Common myeloid progenitor, CD34-positive (primary cell): ENCODE measurements at regions not wholly inside any gene's neighbourhood (a gene's known extent, or its start where the extent isn't known, plus 50 kb on each side); places are given as distances from the start of the nearest gene placed in this dataset.

Source experiments
- CTCF ChIA-PET: fragments of 350-600 bp; sonication (Branson Sonifier 250); formaldehyde crosslinking; loops from one replicate; lab custom pipeline; 2021; ENCODE audit warnings: antibody characterized with exemption; lab: Charles Lee
- POLR2A ChIA-PET: fragments of 350-600 bp; sonication (Branson Sonifier 250); formaldehyde crosslinking; loops from one replicate; lab custom pipeline; 2021; ENCODE audit warnings: antibody characterized with exemption; lab: Charles Lee
- DNase-seq, 3 donors: peaks; one replicate each; pipeline versions ENCODE4 v3.0.0 to v3.0.0-alpha.2; 2013
- H3K27ac ChIP-seq, 2 experiments: 1 replicate in 1 of 2; 2 replicates in 1 of 2; pipeline ENCODE4 v1.7.0; 2013; ENCODE audit warnings: inconsistent platforms in 2 of 2, low read length in 2 of 2, mild to moderate bottlenecking in 2 of 2, low read depth in 1 of 2, moderate library complexity in 1 of 2; ENCODE audit not compliant: severe bottlenecking in 2 of 2, insufficient read depth in 1 of 2, poor library complexity in 1 of 2
- H3K27me3 ChIP-seq, 5 experiments: replicated peaks in 2 of 5; 1 replicate in 3 of 5; 2 replicates in 2 of 5; pipeline versions ENCODE4 v1.6.1 to v1.7.0; 2013; ENCODE audit warnings: low read length in 4 of 5, mild to moderate bottlenecking in 2 of 5, moderate library complexity in 2 of 5, inconsistent platforms in 1 of 5; ENCODE audit not compliant: insufficient read depth in 5 of 5, control insufficient read depth in 4 of 5
- H3K36me3 ChIP-seq, 4 experiments: 1 replicate in 2 of 4; 2 replicates in 2 of 4; pipeline versions ENCODE4 v1.6.1 to v1.7.0; 2013; ENCODE audit warnings: low read length in 3 of 4, control low read depth in 1 of 4, mild to moderate bottlenecking in 1 of 4; ENCODE audit not compliant: control insufficient read depth in 4 of 4, insufficient read depth in 4 of 4
- H3K4me1 ChIP-seq, 4 experiments: 1 replicate in 3 of 4; 2 replicates in 1 of 4; pipeline versions ENCODE4 v1.6.1 to v1.7.1; 2013; ENCODE audit warnings: low read length in 3 of 4, mild to moderate bottlenecking in 3 of 4, control low read depth in 1 of 4, inconsistent platforms in 1 of 4, moderate library complexity in 1 of 4; ENCODE audit not compliant: control insufficient read depth in 4 of 4, insufficient read depth in 4 of 4; ENCODE audit errors: control extremely low read depth in 1 of 4
- H3K4me3 ChIP-seq, 7 experiments: 1 replicate in 4 of 7; 2 replicates in 3 of 7; pipeline versions ENCODE4 v1.5.1 to v1.7.0; 2013; ENCODE audit warnings: mild to moderate bottlenecking in 7 of 7, low read length in 6 of 7, moderate library complexity in 6 of 7, inconsistent platforms in 2 of 7, low read depth in 2 of 7, control low read depth in 1 of 7; ENCODE audit not compliant: insufficient read depth in 4 of 7, control insufficient read depth in 1 of 7; ENCODE audit errors: extremely low read depth in 1 of 7
- H3K9me3 ChIP-seq, 5 experiments: 1 replicate in 4 of 5; 2 replicates in 1 of 5; pipeline versions ENCODE4 v1.6.1 to v1.7.1; 2013; ENCODE audit warnings: low read length in 4 of 5, mild to moderate bottlenecking in 2 of 5, inconsistent platforms in 1 of 5, low read depth in 1 of 5, moderate library complexity in 1 of 5; ENCODE audit not compliant: control insufficient read depth in 4 of 5, insufficient read depth in 2 of 5; ENCODE audit errors: control extremely low read depth in 1 of 5
- WGBS: methylation state at CpG from one replicate; pipeline ENCODE4 v1.1.5; 2013; ENCODE audit not compliant: insufficient coverage; 5-methylcytosine and 5-hydroxymethylcytosine counted together

GRCh38 chr14:53778263-53778662, 178.4 kb downstream of the BMP4 start:
- CTCF ChIA-PET: no interaction called here
- Histone ChIP-seq H3K9me3 (no peaks in the 10 kb centered on the region), H3K27me3 (no peaks in the 10 kb centered on the region), H3K4me1 (no peaks in the 10 kb centered on the region), H3K27ac (no peak overlapping the region), H3K4me3 (no peak overlapping the region), H3K36me3 (no peaks in the 10 kb centered on the region)
- DNase-seq: no peak
- POLR2A ChIA-PET: no interaction called here

- no peak overlapping the region for H3K4me3 ChIP-seq
- POLR2A ChIA-PET: no interaction called here
- no peak overlapping the region for H3K27ac ChIP-seq
- CTCF ChIA-PET: no interaction called here
- no peaks in the 10 kb centered on the region for H3K4me1 ChIP-seq
- 95% methylated on average over 4 of the region's 5 CpGs for WGBS
- H3K9me3 ChIP-seq: no peaks in the 10 kb centered on the region
- H3K27me3 ChIP-seq: no peaks in the 10 kb centered on the region
- H3K36me3 ChIP-seq: no peaks in the 10 kb centered on the region
- DNase-seq: no peak
Measured at GRCh38 chr14:53772936-53773335, 183.7 kb downstream of the BMP4 start.

GRCh38 chr14:53767566-53767965, 189.1 kb downstream of the BMP4 start:
- 100% methylated on average over 2 of the region's 2 CpGs for WGBS
- Histone ChIP-seq H3K4me1 (no peaks in the 10 kb centered on the region), H3K27ac (no peak overlapping the region), H3K9me3 (no peaks in the 10 kb centered on the region), H3K27me3 (no peaks in the 10 kb centered on the region), H3K36me3 (no peaks in the 10 kb centered on the region), H3K4me3 (no peak overlapping the region)
- DNase-seq: no peak
- ChIA-PET POLR2A (no interaction called here), CTCF (no interaction called here)

GRCh38 chr14:53766601-53767000, 190.0 kb downstream of the BMP4 start:
- H3K4me1 ChIP-seq: no peaks in the 10 kb centered on the region
- H3K27me3 ChIP-seq: no peaks in the 10 kb centered on the region
- CTCF ChIA-PET: no interaction called here
- no peak overlapping the region for H3K4me3 ChIP-seq
- no peak for DNase-seq
- H3K9me3 ChIP-seq: peaks cover 0 to 2% (median 0%) of the 10 kb centered on the region in 5 experiments
- H3K27ac ChIP-seq: no peak overlapping the region
- POLR2A ChIA-PET: no interaction called here
- no peaks in the 10 kb centered on the region for H3K36me3 ChIP-seq

GRCh38 chr14:53766106-53766505, 190.5 kb downstream of the BMP4 start:
- no peaks in the 10 kb centered on the region for H3K36me3 ChIP-seq
- no peak overlapping the region for H3K27ac ChIP-seq
- peaks cover 0 to 2% (median 0%) of the 10 kb centered on the region in 5 experiments for H3K9me3 ChIP-seq
- ChIA-PET CTCF (no interaction called here), POLR2A (no interaction called here)
- no peaks in the 10 kb centered on the region for H3K4me1 ChIP-seq
- no peaks in the 10 kb centered on the region for H3K27me3 ChIP-seq
- H3K4me3 ChIP-seq: no peak overlapping the region
- no CpG with 5 or more reads among the region's 2 CpGs for WGBS
- no peak for DNase-seq

GRCh38 chr14:53764846-53765245, 191.8 kb downstream of the BMP4 start:
- POLR2A ChIA-PET: no interaction called here
- no CpG with 5 or more reads among the region's 1 CpG for WGBS
- no peaks in the 10 kb centered on the region for H3K27me3 ChIP-seq

GRCh38 chr14:53758141-53758540, 198.5 kb downstream of the BMP4 start:
- no peak for DNase-seq
- H3K9me3 ChIP-seq: peaks cover 0 to 2% (median 0%) of the 10 kb centered on the region in 5 experiments

More at GRCh38 chr14:53764846-53765245, 191.8 kb downstream of the BMP4 start:
- CTCF ChIA-PET: no interaction called here
- no peak overlapping the region for H3K27ac ChIP-seq
- no peak overlapping the region for H3K4me3 ChIP-seq
- no peaks in the 10 kb centered on the region for H3K4me1 ChIP-seq
- peaks cover 0 to 2% (median 0%) of the 10 kb centered on the region in 5 experiments for H3K9me3 ChIP-seq
- no peaks in the 10 kb centered on the region for H3K36me3 ChIP-seq
- DNase-seq: no peak

More at GRCh38 chr14:53758141-53758540, 198.5 kb downstream of the BMP4 start:
- Histone ChIP-seq H3K4me1 (no peaks in the 10 kb centered on the region), H3K4me3 (no peak overlapping the region), H3K36me3 (no peaks in the 10 kb centered on the region), H3K27ac (no peak overlapping the region), H3K27me3 (no peaks in the 10 kb centered on the region)
- ChIA-PET POLR2A (interaction anchor here (0.6 kb wide), 1 partner anchor 14 kb away, joined by 4 read pairs; no protein-coding TSS in a partner anchor), CTCF (no interaction called here)
- WGBS: no CpG with 5 or more reads among the region's 2 CpGs
